Mesendoderm (in vitro differentiated cells): ENCODE measurements at regions not wholly inside any gene's neighbourhood (a gene's known extent, or its start where the extent isn't known, plus 50 kb on each side); places are given as distances from the start of the nearest gene placed in this dataset.
A peak's percentile ranks its signal among the peaks of the same experiment; 100 is the strongest.

Experiments
- DNase-seq: peaks from one replicate; pipeline ENCODE4 v3.0.0; 2013
- H2AK5ac ChIP-seq: 2 replicates; pipeline ENCODE4 v1.6.1; 2013; ENCODE audit warnings: low read length, inconsistent platforms
- H2BK120ac ChIP-seq: 2 replicates; pipeline ENCODE4 v1.6.1; 2013; ENCODE audit warnings: low read depth, mild to moderate bottlenecking, low read length, moderate library complexity, mixed read lengths
- H2BK15ac ChIP-seq: replicated peaks from 2 replicates; pipeline ENCODE4 v1.6.1; 2013; ENCODE audit warnings: low read depth, mild to moderate bottlenecking, moderate library complexity
- H2BK5ac ChIP-seq: 2 replicates; pipeline ENCODE4 v1.6.1; 2013; ENCODE audit warnings: low read length, inconsistent platforms
- H3K18ac ChIP-seq: 2 replicates; pipeline ENCODE4 v1.6.1; 2013; ENCODE audit warnings: mild to moderate bottlenecking, low read length, mixed read lengths
- H3K23ac ChIP-seq: one replicate; pipeline ENCODE4 v1.6.1; 2013; ENCODE audit warnings: low read length
- H3K27ac ChIP-seq: 2 replicates; pipeline ENCODE4 v1.5.1; 2013; ENCODE audit warnings: low read depth, mild to moderate bottlenecking, inconsistent platforms, low read length, moderate library complexity
- H3K27me3 ChIP-seq: 2 replicates; pipeline ENCODE4 v1.6.1; 2013; ENCODE audit warnings: low read length, control low read depth, mild to moderate bottlenecking, inconsistent platforms; ENCODE audit not compliant: insufficient read depth, poor library complexity
- H3K36me3 ChIP-seq: 2 replicates; pipeline ENCODE4 v1.6.1; 2013; ENCODE audit warnings: low read length, inconsistent platforms; ENCODE audit not compliant: control insufficient read depth, insufficient read depth
- H3K4ac ChIP-seq: one replicate; pipeline ENCODE4 v1.6.1; 2013; ENCODE audit warnings: low read depth, mild to moderate bottlenecking, low read length, moderate library complexity
- H3K4me1 ChIP-seq: 2 replicates; pipeline ENCODE4 v1.6.1; 2013; ENCODE audit warnings: low read depth, low read length, inconsistent platforms; ENCODE audit not compliant: control insufficient read depth
- H3K4me2 ChIP-seq: 2 replicates; pipeline ENCODE4 v1.6.1; 2013; ENCODE audit warnings: low read length
- H3K4me3 ChIP-seq: 2 replicates; pipeline ENCODE4 v1.5.1; 2013; ENCODE audit warnings: mild to moderate bottlenecking, low read length
- H3K56ac ChIP-seq: one replicate; pipeline ENCODE4 v1.6.1; 2013; ENCODE audit warnings: low read length
- H3K79me1 ChIP-seq: 2 replicates; pipeline ENCODE4 v1.6.1; 2013; ENCODE audit warnings: low read length, inconsistent platforms
- H3K79me2 ChIP-seq: 2 replicates; pipeline ENCODE4 v1.6.1; 2013; ENCODE audit warnings: mild to moderate bottlenecking, low read length; ENCODE audit not compliant: control insufficient read depth, insufficient read depth
- H3K9ac ChIP-seq: 2 replicates; pipeline ENCODE4 v1.6.1; 2013; ENCODE audit warnings: low read length, inconsistent platforms
- H4K5ac ChIP-seq: one replicate; pipeline ENCODE4 v1.6.1; 2013; ENCODE audit warnings: low read length
- H4K8ac ChIP-seq: one replicate; pipeline ENCODE4 v1.6.1; 2013; ENCODE audit warnings: low read depth, mild to moderate bottlenecking, control low read depth, low read length, moderate library complexity
- WGBS: extraction: QIAGEN DNeasy Blood & Tissue Kit; methylation state at CpG from one replicate; pipeline ENCODE4 v1.1.7; 2013; ENCODE audit warnings: low lambda C conversion rate, missing lambda C conversion rate; ENCODE audit not compliant: insufficient coverage; ENCODE audit errors: extremely low coverage; 5-methylcytosine and 5-hydroxymethylcytosine counted together

GRCh38 chr5:126103868-126104267, 319.3 kb upstream of the GRAMD2B start:
- no peak overlapping the region for H3K27ac ChIP-seq
- no peak overlapping the region for H4K8ac ChIP-seq
- H3K36me3 ChIP-seq: no peaks in the 10 kb centered on the region
- H3K56ac ChIP-seq: no peak overlapping the region
- H3K27me3 ChIP-seq: no peaks in the 10 kb centered on the region
- H2BK15ac ChIP-seq: no peak overlapping the region
- no CpG with 5 or more reads among the region's 1 CpG for WGBS
- H3K79me2 ChIP-seq: no peaks in the 10 kb centered on the region
- DNase-seq: no peak
- no peaks in the 10 kb centered on the region for H3K4me1 ChIP-seq
- H3K18ac ChIP-seq: no peak overlapping the region
- H3K9ac ChIP-seq: no peak overlapping the region
- H3K23ac ChIP-seq: no peak overlapping the region
- no peak overlapping the region for H3K4ac ChIP-seq
- no peak overlapping the region for H2BK120ac ChIP-seq
- no peak overlapping the region for H3K4me3 ChIP-seq
- no peak overlapping the region for H2AK5ac ChIP-seq
- no peak overlapping the region for H4K5ac ChIP-seq
- no peak overlapping the region for H2BK5ac ChIP-seq
- H3K79me1 ChIP-seq: no peaks in the 10 kb centered on the region
- H3K4me2 ChIP-seq: no peak overlapping the region

DNA sequence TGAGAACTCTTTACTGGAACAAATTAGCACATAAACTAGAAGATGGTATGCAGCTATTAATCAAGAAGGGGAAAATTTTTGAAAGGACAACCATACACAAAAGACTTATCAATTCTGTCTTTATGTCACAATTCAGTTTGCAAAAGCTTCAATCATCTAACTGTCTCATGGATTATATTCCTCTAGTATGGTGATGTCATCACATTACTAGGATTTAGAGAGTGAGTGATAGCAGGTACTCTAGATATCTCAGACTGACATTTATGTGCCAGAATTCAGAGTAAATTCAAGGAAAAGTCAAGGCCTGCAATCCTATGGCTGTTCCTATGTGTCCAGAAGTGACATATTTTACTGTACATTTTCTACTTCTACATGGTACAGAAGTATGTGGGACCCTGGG, 318.9 kb upstream of the GRAMD2B start:
- Histone ChIP-seq H3K79me2 (no peaks in the 10 kb centered on the region), H3K27ac (no peak overlapping the region), H3K4me2 (no peak overlapping the region), H3K18ac (no peak overlapping the region), H3K9ac (no peak overlapping the region), H3K79me1 (no peaks in the 10 kb centered on the region), H2AK5ac (no peak overlapping the region), H2BK5ac (no peak overlapping the region), H3K23ac (no peak overlapping the region), H3K4ac (no peak overlapping the region), H4K8ac (no peak overlapping the region), H3K4me1 (no peaks in the 10 kb centered on the region), H3K56ac (no peak overlapping the region), H4K5ac (no peak overlapping the region), H3K4me3 (no peak overlapping the region), H3K36me3 (no peaks in the 10 kb centered on the region), H2BK15ac (no peak overlapping the region), H2BK120ac (no peak overlapping the region), H3K27me3 (no peaks in the 10 kb centered on the region)
- DNase-seq: no peak

DNA sequence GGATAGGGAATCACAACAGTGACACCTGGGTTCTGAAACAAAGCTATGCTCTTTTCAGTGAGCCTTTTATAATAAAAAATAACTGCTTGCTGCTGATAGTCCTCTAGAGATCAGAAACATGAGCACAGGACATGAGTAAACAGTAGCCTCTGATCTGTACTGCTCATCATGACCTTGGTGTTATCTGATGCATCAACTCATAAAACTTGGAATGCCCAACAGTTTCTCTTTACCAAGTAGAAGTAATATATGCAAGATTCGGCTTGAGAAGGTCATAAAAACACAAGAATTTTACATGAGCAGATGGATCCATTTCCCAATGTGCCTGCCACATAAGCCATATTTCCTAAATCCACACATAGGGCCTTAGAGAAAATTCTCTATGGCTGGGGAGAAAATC, 318.3 kb upstream of the GRAMD2B start:
- H3K27me3 ChIP-seq: no peaks in the 10 kb centered on the region
- no peak overlapping the region for H3K9ac ChIP-seq
- H4K8ac ChIP-seq: no peak overlapping the region
- no peak overlapping the region for H2BK15ac ChIP-seq
- no peak overlapping the region for H2BK5ac ChIP-seq
- no peak overlapping the region for H2BK120ac ChIP-seq
- no peaks in the 10 kb centered on the region for H3K4me1 ChIP-seq
- no peaks in the 10 kb centered on the region for H3K79me1 ChIP-seq
- no peaks in the 10 kb centered on the region for H3K36me3 ChIP-seq
- H3K23ac ChIP-seq: no peak overlapping the region
- no peaks in the 10 kb centered on the region for H3K79me2 ChIP-seq
- WGBS: no CpG with 5 or more reads among the region's 1 CpG
- H3K56ac ChIP-seq: no peak overlapping the region
- H3K4me2 ChIP-seq: no peak overlapping the region
- H3K18ac ChIP-seq: no peak overlapping the region
- H3K4me3 ChIP-seq: no peak overlapping the region
- no peak for DNase-seq
- no peak overlapping the region for H3K4ac ChIP-seq
- no peak overlapping the region for H3K27ac ChIP-seq
- no peak overlapping the region for H4K5ac ChIP-seq
- no peak overlapping the region for H2AK5ac ChIP-seq

GRCh38 chr5:126106029-126106428, 317.2 kb upstream of the GRAMD2B start:
- WGBS: no CpG with 5 or more reads among the region's 3 CpGs
- Histone ChIP-seq H3K23ac (no peak overlapping the region), H3K4ac (no peak overlapping the region), H3K4me1 (no peaks in the 10 kb centered on the region), H3K4me3 (no peak overlapping the region), H3K18ac (no peak overlapping the region), H4K5ac (no peak overlapping the region), H2AK5ac (no peak overlapping the region), H3K36me3 (no peaks in the 10 kb centered on the region), H3K4me2 (no peak overlapping the region), H3K9ac (no peak overlapping the region), H4K8ac (no peak overlapping the region), H2BK5ac (no peak overlapping the region), H3K79me1 (no peaks in the 10 kb centered on the region), H2BK120ac (no peak overlapping the region), H3K27ac (no peak overlapping the region), H3K56ac (no peak overlapping the region), H2BK15ac (no peak overlapping the region), H3K79me2 (no peaks in the 10 kb centered on the region), H3K27me3 (no peaks in the 10 kb centered on the region)
- DNase-seq: no peak

GRCh38 chr5:126107381-126107780, 315.8 kb upstream of the GRAMD2B start:
- WGBS: no CpG with 5 or more reads among the region's 2 CpGs
- no peak overlapping the region for H3K18ac ChIP-seq
- no peak overlapping the region for H3K4me2 ChIP-seq

DNA sequence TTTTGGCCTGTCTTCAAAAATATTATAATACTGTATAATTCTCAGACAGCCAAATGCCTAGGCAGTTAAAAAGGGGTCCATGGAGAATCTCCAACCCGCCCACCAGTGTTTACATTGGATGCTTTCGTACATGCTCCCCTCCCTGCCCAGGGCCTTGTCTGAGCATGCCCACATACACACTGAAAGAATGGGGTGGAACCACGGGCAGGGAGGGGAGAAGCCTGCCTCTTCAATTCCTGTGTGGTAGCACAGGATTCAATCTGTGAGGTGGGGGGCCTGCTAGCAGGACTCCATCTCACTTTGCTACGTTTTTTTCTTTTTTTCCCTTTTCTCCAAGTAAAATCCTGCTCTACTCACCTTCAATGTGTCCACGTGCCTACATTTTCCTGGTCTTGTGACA, 314.7 kb upstream of the GRAMD2B start:
- no peak overlapping the region for H3K23ac ChIP-seq
- WGBS: no CpG with 5 or more reads among the region's 5 CpGs

More at GRCh38 chr5:126107381-126107780, 315.8 kb upstream of the GRAMD2B start:
- Histone ChIP-seq H4K5ac (no peak overlapping the region), H3K27me3 (no peaks in the 10 kb centered on the region), H3K9ac (no peak overlapping the region), H3K56ac (no peak overlapping the region), H3K4me1 (no peaks in the 10 kb centered on the region), H2BK15ac (no peak overlapping the region), H4K8ac (no peak overlapping the region), H2BK5ac (no peak overlapping the region), H3K4ac (no peak overlapping the region), H2AK5ac (no peak overlapping the region), H3K27ac (no peak overlapping the region), H3K23ac (no peak overlapping the region), H3K4me3 (no peak overlapping the region), H3K79me1 (no peaks in the 10 kb centered on the region), H3K36me3 (no peaks in the 10 kb centered on the region), H2BK120ac (no peak overlapping the region), H3K79me2 (no peaks in the 10 kb centered on the region)
- DNase-seq: no peak

More for the DNA sequence above, 314.7 kb upstream of the GRAMD2B start:
- H3K27me3 ChIP-seq: no peaks in the 10 kb centered on the region
- no peak overlapping the region for H4K5ac ChIP-seq
- H3K9ac ChIP-seq: no peak overlapping the region
- no peak overlapping the region for H3K4ac ChIP-seq
- H3K36me3 ChIP-seq: no peaks in the 10 kb centered on the region
- no peak overlapping the region for H2AK5ac ChIP-seq
- H3K4me1 ChIP-seq: no peaks in the 10 kb centered on the region
- DNase-seq: no peak
- no peak overlapping the region for H2BK5ac ChIP-seq
- H3K56ac ChIP-seq: no peak overlapping the region
- no peak overlapping the region for H4K8ac ChIP-seq
- peak overlapping the region; percentile 2 for H2BK15ac ChIP-seq
- H3K79me2 ChIP-seq: no peaks in the 10 kb centered on the region
- H3K4me3 ChIP-seq: no peak overlapping the region
- peak overlapping the region; percentile 60 for H3K18ac ChIP-seq
- no peak overlapping the region for H3K4me2 ChIP-seq
- no peaks in the 10 kb centered on the region for H3K79me1 ChIP-seq
- H3K27ac ChIP-seq: no peak overlapping the region
- no peak overlapping the region for H2BK120ac ChIP-seq
